CD14-positive monocyte (primary cell): ENCODE measurements at regions not wholly inside any gene's neighbourhood (a gene's known extent, or its start where the extent isn't known, plus 50 kb on each side); places are given as distances from the start of the nearest gene placed in this dataset.

Source experiments
- DNase-seq, 3 donors: peaks; one replicate each; pipeline ENCODE4 v3.0.0-alpha.2; 2011 to 2022
- H2AFZ ChIP-seq: 2 replicates; pipeline ENCODE4 v1.6.0; 2012; ENCODE audit warnings: mild to moderate bottlenecking, low read depth, low read length, inconsistent platforms; ENCODE audit not compliant: insufficient read depth, poor library complexity, severe bottlenecking
- H3K27ac ChIP-seq, 2 donors: 1 replicate in 1 of 2; 2 replicates in 1 of 2; pipeline ENCODE4 v1.5.1; 2012 to 2013; ENCODE audit warnings: low read length in 2 of 2, control low read depth in 1 of 2, inconsistent platforms in 1 of 2, low read depth in 1 of 2, mild to moderate bottlenecking in 1 of 2
- H3K27me3 ChIP-seq, 2 donors: one replicate each; pipeline versions ENCODE4 v1.6.0 to v1.6.1; 2011 to 2013; ENCODE audit warnings: low read length in 2 of 2; ENCODE audit not compliant: control insufficient read depth in 2 of 2, insufficient read depth in 2 of 2
- H3K36me3 ChIP-seq, 2 donors: replicated peaks in 1 of 2; 1 replicate in 1 of 2; 2 replicates in 1 of 2; pipeline versions ENCODE4 v1.5.1 to v1.6.1; 2012 to 2013; ENCODE audit warnings: low read length in 2 of 2, control low read depth in 1 of 2, inconsistent platforms in 1 of 2, mild to moderate bottlenecking in 1 of 2; ENCODE audit not compliant: insufficient read depth in 2 of 2, control insufficient read depth in 1 of 2
- H3K4me1 ChIP-seq, 2 donors: 1 replicate in 1 of 2; 2 replicates in 1 of 2; pipeline versions ENCODE4 v1.5.1 to v1.6.1; 2012 to 2013; ENCODE audit warnings: low read length in 2 of 2, control low read depth in 1 of 2, inconsistent platforms in 1 of 2, mild to moderate bottlenecking in 1 of 2, moderate library complexity in 1 of 2; ENCODE audit not compliant: insufficient read depth in 2 of 2, control insufficient read depth in 1 of 2
- H3K4me2 ChIP-seq: replicated peaks from 2 replicates; pipeline ENCODE3; 2012; ENCODE audit warnings: low read length, moderate library complexity, mild to moderate bottlenecking; ENCODE audit not compliant: poor library complexity, severe bottlenecking; ENCODE audit errors: extremely low read depth
- H3K4me3 ChIP-seq, 3 experiments: fragments of 200-600 bp in 1 of 3; sonication (generic) in 1 of 3; replicated peaks in 1 of 3; 1 replicate in 2 of 3; 2 replicates in 1 of 3; pipeline ENCODE4 v1.5.1; 2011 to 2013; ENCODE audit warnings: low read length in 3 of 3, mild to moderate bottlenecking in 3 of 3, control low read depth in 2 of 3, low read depth in 2 of 3, inconsistent platforms in 1 of 3, moderate library complexity in 1 of 3
- H3K79me2 ChIP-seq: 2 replicates; pipeline ENCODE4 v1.6.0; 2012; ENCODE audit warnings: mild to moderate bottlenecking, control low read depth, inconsistent platforms, low read length, moderate library complexity; ENCODE audit not compliant: insufficient read depth
- H3K9ac ChIP-seq: 2 replicates; pipeline ENCODE4 v1.6.0; 2017; ENCODE audit warnings: low read length, mild to moderate bottlenecking; ENCODE audit not compliant: insufficient read depth, poor library complexity, severe bottlenecking
- H3K9me3 ChIP-seq, 2 donors: replicated peaks in 1 of 2; 1 replicate in 1 of 2; 2 replicates in 1 of 2; pipeline versions ENCODE4 v1.5.1 to v1.6.1; 2012 to 2013; ENCODE audit warnings: low read length in 2 of 2, control low read depth in 1 of 2; ENCODE audit not compliant: control insufficient read depth in 1 of 2, insufficient read depth in 1 of 2
- H4K20me1 ChIP-seq: 2 replicates; pipeline ENCODE4 v1.6.0; 2012; ENCODE audit warnings: mild to moderate bottlenecking, low read length, control low read depth, moderate library complexity; ENCODE audit not compliant: insufficient read depth
- H3K27ac Mint-ChIP-seq, 7 donors: one replicate each; pipeline ENCODE4 v1.8.0; 2020; ENCODE audit warnings: mild to moderate bottlenecking in 7 of 7, mixed read lengths in 7 of 7, moderate library complexity in 6 of 7, inconsistent platforms in 2 of 7
- H3K27me3 Mint-ChIP-seq, 3 donors: one replicate each; pipeline ENCODE4 v1.8.0; 2021 to 2022; ENCODE audit warnings: low read depth in 3 of 3, mild to moderate bottlenecking in 3 of 3, mixed read lengths in 3 of 3, moderate library complexity in 3 of 3, inconsistent platforms in 1 of 3
- H3K36me3 Mint-ChIP-seq, 2 donors: one replicate each; pipeline ENCODE4 v1.8.0; 2020; ENCODE audit warnings: mixed read lengths in 2 of 2, inconsistent platforms in 1 of 2, mild to moderate bottlenecking in 1 of 2
- H3K4me1 Mint-ChIP-seq: one replicate; pipeline ENCODE4 v1.8.0; 2020; ENCODE audit warnings: mild to moderate bottlenecking, mixed read lengths
- H3K4me3 Mint-ChIP-seq, 2 donors: one replicate each; pipeline ENCODE4 v1.8.0; 2020; ENCODE audit warnings: mild to moderate bottlenecking in 2 of 2, mixed read lengths in 2 of 2, moderate library complexity in 1 of 2
- H3K9me3 Mint-ChIP-seq, 7 donors: one replicate each; pipeline ENCODE4 v1.8.0; 2020 to 2022; ENCODE audit warnings: mixed read lengths in 7 of 7, mild to moderate bottlenecking in 6 of 7, moderate library complexity in 6 of 7, inconsistent platforms in 2 of 7
- CTCF ChIP-seq: fragments of 200-600 bp; IDR thresholded peaks from one replicate; pipeline ENCODE4 v1.8.0; 2022; ENCODE audit warnings: antibody characterized with exemption, mild to moderate bottlenecking
- WGBS: methylation state at CpG from one replicate; pipeline ENCODE4 v1.1.5; 2013; ENCODE audit warnings: missing lambda C conversion rate; ENCODE audit not compliant: insufficient coverage; 5-methylcytosine and 5-hydroxymethylcytosine counted together
- intact Hi-C, 2 donors: fragments of 100-400 bp; cut with micrococcal nuclease; formaldehyde crosslinking; loops; one replicate each; pipeline versions ENCODE4 v1.15.0 to v1.15.1; 2023

- H3K36me3 Mint-ChIP-seq, result no peaks in the 10 kb centered on the region
- Histone ChIP-seq H3K4me3 (no peak overlapping the region), H3K4me2 (no peak overlapping the region), H3K27ac (no peak overlapping the region), H3K9me3 (peaks cover 11 to 16% of the 10 kb centered on the region in 2 donors), H4K20me1 (no peaks in the 10 kb centered on the region), H3K4me1 (no peaks in the 10 kb centered on the region), H2AFZ (no peak overlapping the region), H3K79me2 (no peaks in the 10 kb centered on the region), H3K9ac (no peak overlapping the region), H3K27me3 (no peaks in the 10 kb centered on the region), H3K36me3 (no peaks in the 10 kb centered on the region)
- H3K27ac Mint-ChIP-seq, result no peak overlapping the region
- no peaks in the 10 kb centered on the region for H3K27me3 Mint-ChIP-seq
- no peaks in the 10 kb centered on the region for H3K4me1 Mint-ChIP-seq
- H3K4me3 Mint-ChIP-seq, result no peak overlapping the region
- no peak for DNase-seq
- TF ChIP-seq CTCF, result no peak
- peaks cover 3 to 21% (median 8%) of the 10 kb centered on the region in 7 donors for H3K9me3 Mint-ChIP-seq
- intact Hi-C loops, result no loop called here
These were observed 818.8 kb upstream of the COBL start for GRCh38 chr7:52135403-52135802.

GRCh38 chr7:52129278-52129677, 812.7 kb upstream of the COBL start:
- no peaks in the 10 kb centered on the region for H3K4me1 ChIP-seq
- H3K27ac ChIP-seq, result no peak overlapping the region
- Mint-ChIP-seq H3K4me3 (no peak overlapping the region), H3K9me3 (peaks cover 2 to 11% (median 4%) of the 10 kb centered on the region in 7 donors), H3K4me1 (no peaks in the 10 kb centered on the region), H3K27me3 (no peaks in the 10 kb centered on the region), H3K27ac (no peak overlapping the region), H3K36me3 (no peaks in the 10 kb centered on the region)
- no peak for DNase-seq
- intact Hi-C loops, result no loop called here
- H3K4me3 ChIP-seq, result no peak overlapping the region
- H3K36me3 ChIP-seq, result no peaks in the 10 kb centered on the region
- no peaks in the 10 kb centered on the region for H3K79me2 ChIP-seq
- H3K27me3 ChIP-seq, result no peaks in the 10 kb centered on the region
- no peak overlapping the region for H3K4me2 ChIP-seq
- H4K20me1 ChIP-seq, result no peaks in the 10 kb centered on the region
- peaks cover 4 to 6% of the 10 kb centered on the region in 2 donors for H3K9me3 ChIP-seq
- WGBS, result 88% methylated on average over 1 of the region's 3 CpGs
- no peak overlapping the region for H2AFZ ChIP-seq
- H3K9ac ChIP-seq, result no peak overlapping the region
- TF ChIP-seq CTCF, result no peak
